MM.1S (cell line): ENCODE measurements at regions not wholly inside any gene's neighbourhood (a gene's known extent, or its start where the extent isn't known, plus 50 kb on each side); places are given as distances from the start of the nearest gene placed in this dataset.

Experiments used
- DNase-seq: peaks from one replicate; pipeline ENCODE4 v3.0.0-alpha.2; 2015
- H2AFZ ChIP-seq: fragments of 300-600 bp; sonication (generic); 2 replicates; pipeline ENCODE4 v1.6.0; 2016; ENCODE audit warnings: antibody characterized with exemption, low read length
- H3F3A ChIP-seq: fragments of 300-600 bp; sonication (generic); 2 replicates; pipeline ENCODE4 v1.6.1; 2016; ENCODE audit warnings: mild to moderate bottlenecking, antibody characterized with exemption, low read length, moderate library complexity, mixed read lengths; ENCODE audit not compliant: insufficient read depth
- H3K27ac ChIP-seq: fragments of 300-600 bp; sonication (generic); 2 replicates; pipeline ENCODE4 v1.5.1; 2016; ENCODE audit warnings: mild to moderate bottlenecking, low read length
- H3K27me3 ChIP-seq: fragments of 300-600 bp; sonication (generic); replicated peaks from 2 replicates; pipeline ENCODE4 v1.6.0; 2016; ENCODE audit warnings: low read length; ENCODE audit not compliant: insufficient read depth
- H3K36me3 ChIP-seq: fragments of 300-600 bp; sonication (generic); replicated peaks from 2 replicates; pipeline ENCODE4 v1.6.1; 2016; ENCODE audit warnings: mild to moderate bottlenecking, low read length, mixed read lengths; ENCODE audit not compliant: insufficient read depth
- H3K4me1 ChIP-seq: fragments of 300-600 bp; sonication (generic); 2 replicates; pipeline ENCODE4 v1.6.1; 2016; ENCODE audit warnings: low read length, mixed read lengths
- H3K4me2 ChIP-seq: fragments of 300-600 bp; sonication (generic); 2 replicates; pipeline ENCODE4 v1.6.0; 2016; ENCODE audit warnings: low read depth, low read length
- H3K4me3 ChIP-seq: fragments of 300-600 bp; sonication (generic); 2 replicates; pipeline ENCODE4 v1.5.1; 2016; ENCODE audit warnings: low read length, mixed read lengths
- H3K79me2 ChIP-seq: fragments of 300-600 bp; sonication (generic); 2 replicates; pipeline ENCODE4 v1.6.1; 2016; ENCODE audit warnings: mixed run types, low read length, mixed read lengths
- H3K9ac ChIP-seq: fragments of 300-600 bp; sonication (generic); 2 replicates; pipeline ENCODE4 v1.6.1; 2016; ENCODE audit warnings: low read length, mixed read lengths
- H3K9me2 ChIP-seq: fragments of 300-600 bp; sonication (generic); replicated peaks from 2 replicates; pipeline ENCODE4 v1.6.1; 2016; ENCODE audit warnings: mild to moderate bottlenecking, low read length, mixed read lengths; ENCODE audit not compliant: insufficient read depth
- H3K9me3 ChIP-seq: fragments of 300-600 bp; sonication (generic); replicated peaks from 2 replicates; pipeline ENCODE4 v1.6.1; 2016; ENCODE audit warnings: mild to moderate bottlenecking, low read length, mixed read lengths; ENCODE audit not compliant: insufficient read depth
- H4K20me1 ChIP-seq: fragments of 300-600 bp; sonication (generic); 2 replicates; pipeline ENCODE4 v1.6.1; 2016; ENCODE audit warnings: mild to moderate bottlenecking, low read length, moderate library complexity, mixed read lengths; ENCODE audit not compliant: insufficient read depth
- EZH2 ChIP-seq: fragments of 300-600 bp; sonication (generic); optimal IDR thresholded peaks from 2 replicates; pipeline ENCODE3; 2017; ENCODE audit warnings: low read depth, mild to moderate bottlenecking, antibody characterized with exemption, low read length, mixed read lengths
- EZH2phosphoT487 ChIP-seq: fragments of 300-600 bp; sonication (generic); IDR thresholded peaks from 2 replicates; pipeline ENCODE4 v1.6.1; 2018; ENCODE audit warnings: antibody characterized with exemption, low read length
- TF ChIP-seq, protein P1 (sequence below): fragments of 300-600 bp; sonication (generic); IDR thresholded peaks from 2 replicates; pipeline ENCODE4 v1.5.1; 2016; ENCODE audit warnings: antibody characterized with exemption, low read length, mixed read lengths

GRCh38 chr6:20319520-20320357, 81.9 kb upstream of the E2F3 start:
- peak overlapping the region; percentile 94 for H3K27ac ChIP-seq
- peak overlapping the region; percentile 89 for H3K4me2 ChIP-seq

DNA sequence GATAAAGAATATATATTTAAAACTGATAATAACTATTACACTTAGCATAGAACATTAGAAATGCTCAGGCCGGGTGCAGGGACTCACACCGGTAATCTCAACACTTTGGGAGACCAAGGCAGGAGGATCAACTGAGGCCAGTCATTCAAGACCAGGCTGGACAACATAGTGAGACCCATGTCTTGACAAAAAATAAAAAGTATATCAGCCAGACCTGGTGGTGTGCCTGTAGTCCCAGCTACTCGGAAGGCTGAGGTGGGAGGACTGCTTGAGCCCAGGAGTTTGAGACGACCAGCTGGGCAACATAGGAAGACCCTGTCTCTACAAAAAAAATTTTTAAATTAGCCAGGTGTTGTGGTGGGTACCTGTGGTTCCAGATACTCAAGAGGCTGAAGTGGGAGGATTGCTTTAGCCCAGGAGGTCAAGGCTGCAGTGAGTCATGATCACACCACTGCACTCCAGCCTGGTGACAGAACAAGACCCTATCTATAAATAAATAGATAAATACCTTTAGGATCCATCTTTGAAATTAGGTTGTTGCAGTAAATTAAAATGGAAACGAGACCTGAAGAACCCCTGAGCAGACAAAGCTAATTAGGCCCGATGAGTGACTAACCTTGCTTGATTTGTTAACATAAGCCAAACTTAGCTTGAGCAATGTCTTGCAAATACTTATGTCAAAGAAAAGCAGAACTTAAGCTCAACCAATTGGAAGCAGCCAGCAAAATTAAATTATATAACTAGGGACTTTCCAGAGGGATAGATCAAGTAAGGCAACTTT, 75.8 kb upstream of the E2F3 start:
- Histone ChIP-seq H3K4me3 (no peak overlapping the region), H3K36me3 (no peaks in the 10 kb centered on the region), H3K27me3 (no peaks in the 10 kb centered on the region), H3K9me2 (no peaks in the 10 kb centered on the region), H3K4me2 (no peak overlapping the region), H3K9me3 (no peaks in the 10 kb centered on the region), H2AFZ (no peak overlapping the region), H3K79me2 (no peaks in the 10 kb centered on the region), H3K27ac (no peak overlapping the region), H3K4me1 (no peaks in the 10 kb centered on the region), H3F3A (no peaks in the 10 kb centered on the region), H4K20me1 (no peaks in the 10 kb centered on the region), H3K9ac (no peak overlapping the region)
- no peak for TF ChIP-seq EZH2
- TF ChIP-seq EZH2phosphoT487 = no peak
- TF ChIP-seq, protein P1, sequence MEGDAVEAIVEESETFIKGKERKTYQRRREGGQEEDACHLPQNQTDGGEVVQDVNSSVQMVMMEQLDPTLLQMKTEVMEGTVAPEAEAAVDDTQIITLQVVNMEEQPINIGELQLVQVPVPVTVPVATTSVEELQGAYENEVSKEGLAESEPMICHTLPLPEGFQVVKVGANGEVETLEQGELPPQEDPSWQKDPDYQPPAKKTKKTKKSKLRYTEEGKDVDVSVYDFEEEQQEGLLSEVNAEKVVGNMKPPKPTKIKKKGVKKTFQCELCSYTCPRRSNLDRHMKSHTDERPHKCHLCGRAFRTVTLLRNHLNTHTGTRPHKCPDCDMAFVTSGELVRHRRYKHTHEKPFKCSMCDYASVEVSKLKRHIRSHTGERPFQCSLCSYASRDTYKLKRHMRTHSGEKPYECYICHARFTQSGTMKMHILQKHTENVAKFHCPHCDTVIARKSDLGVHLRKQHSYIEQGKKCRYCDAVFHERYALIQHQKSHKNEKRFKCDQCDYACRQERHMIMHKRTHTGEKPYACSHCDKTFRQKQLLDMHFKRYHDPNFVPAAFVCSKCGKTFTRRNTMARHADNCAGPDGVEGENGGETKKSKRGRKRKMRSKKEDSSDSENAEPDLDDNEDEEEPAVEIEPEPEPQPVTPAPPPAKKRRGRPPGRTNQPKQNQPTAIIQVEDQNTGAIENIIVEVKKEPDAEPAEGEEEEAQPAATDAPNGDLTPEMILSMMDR = no peak
- DNase-seq = no peak

More at GRCh38 chr6:20319520-20320357, 81.9 kb upstream of the E2F3 start:
- peak overlapping the region; percentile 64 for H2AFZ ChIP-seq
- no peaks in the 10 kb centered on the region for H3K27me3 ChIP-seq
- no peaks in the 10 kb centered on the region for H3K9me3 ChIP-seq
- DNase-seq = peak; percentile 81
- peak overlapping the region; percentile 70 for H3K4me3 ChIP-seq
- no peaks in the 10 kb centered on the region for H4K20me1 ChIP-seq
- no peaks in the 10 kb centered on the region for H3K36me3 ChIP-seq
- peaks cover 5% of the 10 kb centered on the region; the same call in 1 of the 2 replicates for H3K4me1 ChIP-seq
- TF ChIP-seq, protein P1 = no peak
- TF ChIP-seq EZH2phosphoT487 (no peak), EZH2 (no peak)
- no peaks in the 10 kb centered on the region for H3K9me2 ChIP-seq
- H3K9ac ChIP-seq = peak overlapping the region; percentile 52; the same call in 1 of the 2 replicates
- H3K79me2 ChIP-seq = no peaks in the 10 kb centered on the region
- H3F3A ChIP-seq = peaks cover 15% of the 10 kb centered on the region

- Histone ChIP-seq H3K27ac (no peak overlapping the region), H3K9ac (no peak overlapping the region), H3K9me2 (no peaks in the 10 kb centered on the region), H3K36me3 (no peaks in the 10 kb centered on the region), H2AFZ (no peak overlapping the region), H3F3A (no peaks in the 10 kb centered on the region), H3K27me3 (no peaks in the 10 kb centered on the region), H3K4me3 (no peak overlapping the region), H3K4me1 (no peaks in the 10 kb centered on the region), H3K79me2 (no peaks in the 10 kb centered on the region), H3K4me2 (no peak overlapping the region), H4K20me1 (no peaks in the 10 kb centered on the region), H3K9me3 (no peaks in the 10 kb centered on the region)
- DNase-seq = no peak
- TF ChIP-seq EZH2 (no peak), EZH2phosphoT487 (no peak)
- TF ChIP-seq, protein P1 = no peak
Observed at GRCh38 chr6:20326422-20326728, 75.3 kb upstream of the E2F3 start.
